Hepatocyte (in vitro differentiated cells): ENCODE measurements at regions not wholly inside any gene's neighbourhood (a gene's known extent, or its start where the extent isn't known, plus 50 kb on each side); places are given as distances from the start of the nearest gene placed in this dataset.

Source experiments
- DNase-seq: peaks from one replicate; pipeline ENCODE4 v3.0.0-alpha.2; 2016; ENCODE audit warnings: low spot score
- H2AFZ ChIP-seq: fragments of 200-600 bp; sonication (generic); 2 replicates; pipeline ENCODE4 v1.6.0; 2016; ENCODE audit warnings: antibody characterized with exemption, mild to moderate bottlenecking
- H3K27ac ChIP-seq: fragments of 200-600 bp; sonication (generic); 2 replicates; pipeline ENCODE4 v1.5.1; 2016; ENCODE audit warnings: mild to moderate bottlenecking
- H3K27me3 ChIP-seq: fragments of 200-600 bp; sonication (generic); 2 replicates; pipeline ENCODE4 v1.6.1; 2016
- H3K36me3 ChIP-seq: fragments of 200-600 bp; sonication (generic); replicated peaks from 2 replicates; pipeline ENCODE4 v1.5.1; 2016; ENCODE audit warnings: low read depth; ENCODE audit not compliant: insufficient read depth
- H3K4me1 ChIP-seq: fragments of 200-600 bp; sonication (generic); 2 replicates; pipeline ENCODE4 v1.5.1; 2016; ENCODE audit warnings: mild to moderate bottlenecking, moderate library complexity; ENCODE audit not compliant: insufficient read depth
- H3K4me2 ChIP-seq: fragments of 200-600 bp; sonication (generic); 2 replicates; pipeline ENCODE4 v1.6.0; 2016
- H3K4me3 ChIP-seq: fragments of 200-600 bp; sonication (generic); 2 replicates; pipeline ENCODE4 v1.5.1; 2016; ENCODE audit warnings: mild to moderate bottlenecking
- H3K79me2 ChIP-seq: fragments of 200-600 bp; sonication (generic); 2 replicates; pipeline ENCODE4 v1.6.0; 2017; ENCODE audit warnings: mild to moderate bottlenecking
- H3K9me2 ChIP-seq: fragments of 200-600 bp; sonication (generic); replicated peaks from 2 replicates; pipeline ENCODE4 v1.6.0; 2017; ENCODE audit warnings: mild to moderate bottlenecking; ENCODE audit not compliant: insufficient read depth
- H3K9me3 ChIP-seq: fragments of 200-600 bp; sonication (generic); 2 replicates; pipeline ENCODE4 v1.5.1; 2016; ENCODE audit warnings: low read depth, mild to moderate bottlenecking
- H4K20me1 ChIP-seq: fragments of 200-600 bp; sonication (generic); 2 replicates; pipeline ENCODE4 v1.6.0; 2016; ENCODE audit warnings: mild to moderate bottlenecking; ENCODE audit not compliant: insufficient read depth, poor library complexity, severe bottlenecking
- CTCF ChIP-seq: fragments of 200-600 bp; sonication (generic); IDR thresholded peaks from 2 replicates; pipeline ENCODE4 v1.5.1; 2016; ENCODE audit warnings: antibody characterized with exemption, mild to moderate bottlenecking; ENCODE audit not compliant: poor library complexity
- EZH2 ChIP-seq: fragments of 200-600 bp; sonication (generic); IDR thresholded peaks from 2 replicates; pipeline ENCODE4 v1.6.1; 2016; ENCODE audit warnings: antibody characterized with exemption, mild to moderate bottlenecking, borderline replicate concordance
- EZH2phosphoT487 ChIP-seq: fragments of 200-600 bp; sonication (generic); IDR thresholded peaks from one replicate; pipeline ENCODE4 v1.6.1; 2018; ENCODE audit warnings: antibody characterized with exemption, mild to moderate bottlenecking, low read depth, moderate library complexity; ENCODE audit not compliant: unreplicated experiment, severe bottlenecking
- WGBS: methylation state at CpG from one replicate; pipeline ENCODE4 v1.1.6; 2016; ENCODE audit warnings: low lambda C conversion rate; ENCODE audit errors: missing lambda C conversion rate; 5-methylcytosine and 5-hydroxymethylcytosine counted together

- Histone ChIP-seq H3K27ac (no peak overlapping the region), H2AFZ (no peak overlapping the region), H3K4me1 (no peaks in the 10 kb centered on the region), H3K79me2 (no peaks in the 10 kb centered on the region), H3K4me2 (no peak overlapping the region), H4K20me1 (no peaks in the 10 kb centered on the region), H3K27me3 (no peaks in the 10 kb centered on the region), H3K9me3 (no peaks in the 10 kb centered on the region), H3K36me3 (no peaks in the 10 kb centered on the region), H3K4me3 (no peak overlapping the region), H3K9me2 (no peaks in the 10 kb centered on the region)
- no peak for DNase-seq
- TF ChIP-seq EZH2phosphoT487 (no peak), EZH2 (no peak), CTCF (no peak)
- 89% methylated on average over 2 of the region's 2 CpGs for WGBS
These were observed 391.1 kb upstream of the REG3G start for GRCh38 chr2:78634425-78634824.

- H3K27ac ChIP-seq = no peak overlapping the region
- H3K36me3 ChIP-seq = no peaks in the 10 kb centered on the region
- TF ChIP-seq EZH2 (no peak), CTCF (no peak), EZH2phosphoT487 (no peak)
- no peaks in the 10 kb centered on the region for H4K20me1 ChIP-seq
- H3K9me3 ChIP-seq = no peaks in the 10 kb centered on the region
- H3K4me3 ChIP-seq = no peak overlapping the region
- no peak overlapping the region for H2AFZ ChIP-seq
- H3K79me2 ChIP-seq = no peaks in the 10 kb centered on the region
- no peaks in the 10 kb centered on the region for H3K4me1 ChIP-seq
- H3K27me3 ChIP-seq = no peaks in the 10 kb centered on the region
- H3K9me2 ChIP-seq = no peaks in the 10 kb centered on the region
- no peak for DNase-seq
- no peak overlapping the region for H3K4me2 ChIP-seq
- 69% methylated on average over 1 of the region's 1 CpG for WGBS
These were observed 380.6 kb upstream of the REG3G start for GRCh38 chr2:78644854-78645253.

- WGBS = 73% methylated on average over 5 of the region's 5 CpGs
- H2AFZ ChIP-seq = no peak overlapping the region
- DNase-seq = no peak
These were observed 378.8 kb upstream of the REG3G start for GRCh38 chr2:78646533-78647364.

More at GRCh38 chr2:78646533-78647364, 378.8 kb upstream of the REG3G start:
- Histone ChIP-seq H3K9me2 (no peaks in the 10 kb centered on the region), H4K20me1 (no peaks in the 10 kb centered on the region), H3K4me3 (no peak overlapping the region), H3K27ac (no peak overlapping the region), H3K4me1 (no peaks in the 10 kb centered on the region), H3K9me3 (no peaks in the 10 kb centered on the region), H3K4me2 (no peak overlapping the region), H3K27me3 (no peaks in the 10 kb centered on the region), H3K79me2 (no peaks in the 10 kb centered on the region), H3K36me3 (no peaks in the 10 kb centered on the region)
- TF ChIP-seq EZH2phosphoT487 = no peak
- TF ChIP-seq EZH2 = no peak
- no peak for TF ChIP-seq CTCF
